ENCODE measurements at regions not wholly inside any gene's neighbourhood (a gene's known extent, or its start where the extent isn't known, plus 50 kb on each side); places are given as distances from the start of the nearest gene placed in this dataset.

- WGBS, 3 donors: 72 to 84% (median 76%) methylated on average over 3 of the region's 3 CpGs
- Histone ChIP-seq H3K36me3 (ENCODE audit: control insufficient read depth in 3 of 3, insufficient read depth in 2 of 3, low read depth in 1 of 3, low read length in 3 of 3) (no peaks in the 10 kb centered on the region), H3K9me3 (ENCODE audit: control insufficient read depth in 2 of 2, insufficient read depth in 1 of 2, low read depth in 1 of 2, low read length in 1 of 2) (no peaks in the 10 kb centered on the region), H3K27ac (ENCODE audit: low read depth in 1 of 3, low read length in 2 of 3) (no peak overlapping the region), H3K4me1 (ENCODE audit: control insufficient read depth in 3 of 3, insufficient read depth in 2 of 3, low read depth in 1 of 3, low read length in 2 of 3) (no peaks in the 10 kb centered on the region), H3K27me3 (ENCODE audit: control insufficient read depth in 3 of 3, insufficient read depth in 3 of 3, low read length in 3 of 3) (peaks cover 0 to 4% (median 0%) of the 10 kb centered on the region in 3 donors), H3K4me3 (ENCODE audit: low read depth in 1 of 3, low read length in 3 of 3) (no peak overlapping the region)
- FAIRE-seq (no peak), DNase-seq (no peak)
Measured at GRCh38 chr11:112839051-112839450, 122.2 kb upstream of the NCAM1 start.

- no peaks in the 10 kb centered on the region for H3K36me3 ChIP-seq (ENCODE audit: control insufficient read depth in 3 of 3, insufficient read depth in 2 of 3, low read depth in 1 of 3, low read length in 3 of 3)
- H3K4me3 ChIP-seq (ENCODE audit: low read depth in 1 of 3, low read length in 3 of 3): no peak overlapping the region
- no peaks in the 10 kb centered on the region for H3K27me3 ChIP-seq (ENCODE audit: control insufficient read depth in 3 of 3, insufficient read depth in 3 of 3, low read length in 3 of 3)
- FAIRE-seq: no peak
- no peaks in the 10 kb centered on the region for H3K4me1 ChIP-seq (ENCODE audit: control insufficient read depth in 3 of 3, insufficient read depth in 2 of 3, low read depth in 1 of 3, low read length in 2 of 3)
- no peak overlapping the region for H3K27ac ChIP-seq (ENCODE audit: low read depth in 1 of 3, low read length in 2 of 3)
- WGBS, 3 donors: 9 to 46% (median 40%) methylated on average over 3 of the region's 3 CpGs
- no peaks in the 10 kb centered on the region for H3K9me3 ChIP-seq (ENCODE audit: control insufficient read depth in 2 of 2, insufficient read depth in 1 of 2, low read depth in 1 of 2, low read length in 1 of 2)
- DNase-seq: no peak
Measured at GRCh38 chr11:112841729-112842128, 119.5 kb upstream of the NCAM1 start.

- DNase-seq: no peak
- Histone ChIP-seq H3K27ac (ENCODE audit: low read depth in 1 of 3, low read length in 2 of 3) (no peak overlapping the region), H3K9me3 (ENCODE audit: control insufficient read depth in 2 of 2, insufficient read depth in 1 of 2, low read depth in 1 of 2, low read length in 1 of 2) (no peaks in the 10 kb centered on the region), H3K4me1 (ENCODE audit: control insufficient read depth in 3 of 3, insufficient read depth in 2 of 3, low read depth in 1 of 3, low read length in 2 of 3) (no peaks in the 10 kb centered on the region), H3K4me3 (ENCODE audit: low read depth in 1 of 3, low read length in 3 of 3) (no peak overlapping the region), H3K36me3 (ENCODE audit: control insufficient read depth in 3 of 3, insufficient read depth in 2 of 3, low read depth in 1 of 3, low read length in 3 of 3) (no peaks in the 10 kb centered on the region), H3K27me3 (ENCODE audit: control insufficient read depth in 3 of 3, insufficient read depth in 3 of 3, low read length in 3 of 3) (no peaks in the 10 kb centered on the region)
- FAIRE-seq: no peak
- WGBS, 3 donors: 71 to 83% (median 71%) methylated on average over 4 of the region's 4 CpGs
Measured at GRCh38 chr11:112842151-112842550, 119.1 kb upstream of the NCAM1 start.

GRCh38 chr11:112844517-112844916 lies 116.7 kb upstream of the NCAM1 start:
- DNase-seq (no peak), FAIRE-seq (no peak)
- Histone ChIP-seq H3K4me3 (ENCODE audit: low read depth in 1 of 3, low read length in 3 of 3) (no peak overlapping the region), H3K36me3 (ENCODE audit: control insufficient read depth in 3 of 3, insufficient read depth in 2 of 3, low read depth in 1 of 3, low read length in 3 of 3) (no peaks in the 10 kb centered on the region), H3K27ac (ENCODE audit: low read depth in 1 of 3, low read length in 2 of 3) (no peak overlapping the region), H3K9me3 (ENCODE audit: control insufficient read depth in 2 of 2, insufficient read depth in 1 of 2, low read depth in 1 of 2, low read length in 1 of 2) (no peaks in the 10 kb centered on the region), H3K4me1 (ENCODE audit: control insufficient read depth in 3 of 3, insufficient read depth in 2 of 3, low read depth in 1 of 3, low read length in 2 of 3) (no peaks in the 10 kb centered on the region), H3K27me3 (ENCODE audit: control insufficient read depth in 3 of 3, insufficient read depth in 3 of 3, low read length in 3 of 3) (no peaks in the 10 kb centered on the region)

GRCh38 chr11:112847568-112847967 lies 113.7 kb upstream of the NCAM1 start:
- H3K27me3 ChIP-seq (ENCODE audit: control insufficient read depth in 3 of 3, insufficient read depth in 3 of 3, low read length in 3 of 3): peaks cover 0 to 2% (median 0%) of the 10 kb centered on the region in 3 donors
- no peaks in the 10 kb centered on the region for H3K9me3 ChIP-seq (ENCODE audit: control insufficient read depth in 2 of 2, insufficient read depth in 1 of 2, low read depth in 1 of 2, low read length in 1 of 2)
- DNase-seq: no peak
- FAIRE-seq: no peak
- H3K4me3 ChIP-seq (ENCODE audit: low read depth in 1 of 3, low read length in 3 of 3): no peak overlapping the region
- H3K27ac ChIP-seq (ENCODE audit: low read depth in 1 of 3, low read length in 2 of 3): no peak overlapping the region
- 87 to 96% (median 91%) methylated on average over 4 of the region's 4 CpGs for WGBS, 3 donors
- no peaks in the 10 kb centered on the region for H3K4me1 ChIP-seq (ENCODE audit: control insufficient read depth in 3 of 3, insufficient read depth in 2 of 3, low read depth in 1 of 3, low read length in 2 of 3)
- no peaks in the 10 kb centered on the region for H3K36me3 ChIP-seq (ENCODE audit: control insufficient read depth in 3 of 3, insufficient read depth in 2 of 3, low read depth in 1 of 3, low read length in 3 of 3)

- no peaks in the 10 kb centered on the region for H3K4me1 ChIP-seq (ENCODE audit: control insufficient read depth in 3 of 3, insufficient read depth in 2 of 3, low read depth in 1 of 3, low read length in 2 of 3)
- H3K27ac ChIP-seq (ENCODE audit: low read depth in 1 of 3, low read length in 2 of 3): no peak overlapping the region
- WGBS, 3 donors: 70 to 86% (median 79%) methylated on average over 5 of the region's 5 CpGs
- no peak for DNase-seq
- FAIRE-seq: no peak
- H3K36me3 ChIP-seq (ENCODE audit: control insufficient read depth in 3 of 3, insufficient read depth in 2 of 3, low read depth in 1 of 3, low read length in 3 of 3): no peaks in the 10 kb centered on the region
- H3K4me3 ChIP-seq (ENCODE audit: low read depth in 1 of 3, low read length in 3 of 3): no peak overlapping the region
- peaks cover 0 to 2% (median 0%) of the 10 kb centered on the region in 3 donors for H3K27me3 ChIP-seq (ENCODE audit: control insufficient read depth in 3 of 3, insufficient read depth in 3 of 3, low read length in 3 of 3)
- no peaks in the 10 kb centered on the region for H3K9me3 ChIP-seq (ENCODE audit: control insufficient read depth in 2 of 2, insufficient read depth in 1 of 2, low read depth in 1 of 2, low read length in 1 of 2)
Measured at GRCh38 chr11:112852143-112852866, 108.9 kb upstream of the NCAM1 start.

GRCh38 chr11:112856133-112856532 lies 105.1 kb upstream of the NCAM1 start:
- peaks cover 0 to 2% (median 0%) of the 10 kb centered on the region in 3 donors for H3K27me3 ChIP-seq (ENCODE audit: control insufficient read depth in 3 of 3, insufficient read depth in 3 of 3, low read length in 3 of 3)
- 54 to 70% (median 64%) methylated on average over 4 of the region's 4 CpGs for WGBS, 3 donors

GRCh38 chr11:112856591-112856990 lies 104.6 kb upstream of the NCAM1 start:
- no peak overlapping the region for H3K27ac ChIP-seq (ENCODE audit: low read depth in 1 of 3, low read length in 2 of 3)
- no peak for DNase-seq
- H3K4me3 ChIP-seq (ENCODE audit: low read depth in 1 of 3, low read length in 3 of 3): no peak overlapping the region
- peaks cover 0 to 2% (median 0%) of the 10 kb centered on the region in 3 donors for H3K27me3 ChIP-seq (ENCODE audit: control insufficient read depth in 3 of 3, insufficient read depth in 3 of 3, low read length in 3 of 3)
- WGBS, 3 donors: 25 to 51% (median 27%) methylated on average over 2 of the region's 2 CpGs
- no peaks in the 10 kb centered on the region for H3K36me3 ChIP-seq (ENCODE audit: control insufficient read depth in 3 of 3, insufficient read depth in 2 of 3, low read depth in 1 of 3, low read length in 3 of 3)
- no peaks in the 10 kb centered on the region for H3K9me3 ChIP-seq (ENCODE audit: control insufficient read depth in 2 of 2, insufficient read depth in 1 of 2, low read depth in 1 of 2, low read length in 1 of 2)
- H3K4me1 ChIP-seq (ENCODE audit: control insufficient read depth in 3 of 3, insufficient read depth in 2 of 3, low read depth in 1 of 3, low read length in 2 of 3): no peaks in the 10 kb centered on the region
- no peak for FAIRE-seq

More at GRCh38 chr11:112856133-112856532, 105.1 kb upstream of the NCAM1 start:
- Histone ChIP-seq H3K4me1 (ENCODE audit: control insufficient read depth in 3 of 3, insufficient read depth in 2 of 3, low read depth in 1 of 3, low read length in 2 of 3) (no peaks in the 10 kb centered on the region), H3K9me3 (ENCODE audit: control insufficient read depth in 2 of 2, insufficient read depth in 1 of 2, low read depth in 1 of 2, low read length in 1 of 2) (no peaks in the 10 kb centered on the region), H3K27ac (ENCODE audit: low read depth in 1 of 3, low read length in 2 of 3) (no peak overlapping the region), H3K36me3 (ENCODE audit: control insufficient read depth in 3 of 3, insufficient read depth in 2 of 3, low read depth in 1 of 3, low read length in 3 of 3) (no peaks in the 10 kb centered on the region), H3K4me3 (ENCODE audit: low read depth in 1 of 3, low read length in 3 of 3) (no peak overlapping the region)
- FAIRE-seq (no peak), DNase-seq (no peak)
